ENCODE measurements at regions not wholly inside any gene's neighbourhood (a gene's known extent, or its start where the extent isn't known, plus 50 kb on each side); places are given as distances from the start of the nearest gene placed in this dataset.
"Not testable (repeated sequence)": the region's sequence is repeated elsewhere in the genome, so short reads cannot be mapped to it uniquely, and the experiment has no call there.

DNA sequence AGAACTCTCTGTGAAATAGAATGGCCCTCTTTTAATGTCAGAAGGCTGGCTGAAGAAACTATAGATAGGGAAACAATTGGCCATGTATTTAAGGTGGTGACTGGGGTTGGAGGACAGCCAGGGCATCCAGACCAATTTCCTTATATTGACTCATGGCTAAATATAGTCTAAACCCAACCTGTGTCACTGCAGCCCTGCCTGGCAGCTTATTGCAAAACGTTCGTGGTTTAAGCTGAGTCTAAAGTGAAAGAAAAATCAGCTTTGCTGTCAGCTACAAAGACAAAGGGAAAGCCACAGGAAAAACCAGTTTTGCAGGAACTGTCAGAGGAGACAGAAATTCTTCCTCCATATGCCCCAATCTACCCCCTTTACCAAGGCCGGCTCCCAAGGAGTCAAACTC lies 902.8 kb upstream of the NDST4 start:
- DNase-seq (ENCODE audit: low spot score) = no peak

DNA sequence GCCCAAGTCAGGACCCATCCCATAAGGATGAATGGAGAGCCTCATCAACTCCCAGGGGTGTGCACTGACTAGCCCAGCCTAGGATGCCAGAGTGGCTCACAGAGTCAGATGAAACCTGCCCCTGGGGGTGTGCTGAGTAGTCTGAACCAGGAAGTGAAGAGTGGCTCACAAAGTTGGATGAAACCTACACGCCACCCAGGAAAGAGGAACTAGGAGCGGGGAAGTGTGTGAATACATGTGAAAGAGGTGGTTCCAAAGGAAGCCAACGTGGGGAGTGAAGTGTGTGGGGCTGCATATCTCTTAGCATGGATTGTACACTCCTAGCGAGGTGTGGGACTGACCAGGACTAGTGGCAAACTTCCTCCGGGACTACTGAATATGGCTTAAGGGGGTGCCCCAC lies 902.1 kb upstream of the NDST4 start:
- DNase-seq (ENCODE audit: low spot score) = no peak

DNA sequence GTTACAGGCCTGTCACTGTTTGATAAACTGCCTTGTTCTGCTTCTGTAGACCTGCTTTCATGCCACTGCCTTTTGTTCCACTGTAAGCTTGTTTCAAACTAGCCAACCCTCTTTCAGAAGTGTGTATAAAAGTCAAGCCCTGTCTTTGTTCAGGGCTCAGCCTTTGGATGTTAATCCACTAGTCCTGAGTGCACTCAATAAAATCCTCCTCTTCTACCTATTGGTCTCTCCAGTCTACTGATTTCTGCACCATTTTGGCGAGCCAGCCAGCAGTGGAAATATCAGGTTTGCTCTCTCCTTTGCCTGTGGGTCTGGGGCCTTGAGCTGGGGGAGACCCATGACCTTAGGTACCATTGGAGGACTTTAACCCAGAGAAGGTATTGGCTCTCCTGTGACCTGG lies 901.6 kb upstream of the NDST4 start:
- DNase-seq (ENCODE audit: low spot score) = no peak

GRCh38 chr4:116010923-116011322 lies 897.5 kb upstream of the NDST4 start:
- DNase-seq (ENCODE audit: low spot score) = no peak

DNA sequence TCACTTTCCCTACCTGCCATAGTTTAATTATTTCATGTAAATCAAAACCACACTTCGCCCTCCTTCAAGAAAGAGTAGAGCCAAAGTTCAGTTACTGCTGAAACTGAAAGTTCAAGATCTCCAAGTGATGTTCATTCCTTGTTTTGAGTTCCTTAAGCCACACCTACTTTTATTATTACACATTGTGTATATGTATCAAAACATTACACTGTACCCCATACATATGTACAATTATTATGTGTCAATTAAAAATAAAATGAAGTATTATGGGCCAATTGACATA lies 892.3 kb upstream of the NDST4 start:
- no peak for DNase-seq (ENCODE audit: low spot score)

DNA sequence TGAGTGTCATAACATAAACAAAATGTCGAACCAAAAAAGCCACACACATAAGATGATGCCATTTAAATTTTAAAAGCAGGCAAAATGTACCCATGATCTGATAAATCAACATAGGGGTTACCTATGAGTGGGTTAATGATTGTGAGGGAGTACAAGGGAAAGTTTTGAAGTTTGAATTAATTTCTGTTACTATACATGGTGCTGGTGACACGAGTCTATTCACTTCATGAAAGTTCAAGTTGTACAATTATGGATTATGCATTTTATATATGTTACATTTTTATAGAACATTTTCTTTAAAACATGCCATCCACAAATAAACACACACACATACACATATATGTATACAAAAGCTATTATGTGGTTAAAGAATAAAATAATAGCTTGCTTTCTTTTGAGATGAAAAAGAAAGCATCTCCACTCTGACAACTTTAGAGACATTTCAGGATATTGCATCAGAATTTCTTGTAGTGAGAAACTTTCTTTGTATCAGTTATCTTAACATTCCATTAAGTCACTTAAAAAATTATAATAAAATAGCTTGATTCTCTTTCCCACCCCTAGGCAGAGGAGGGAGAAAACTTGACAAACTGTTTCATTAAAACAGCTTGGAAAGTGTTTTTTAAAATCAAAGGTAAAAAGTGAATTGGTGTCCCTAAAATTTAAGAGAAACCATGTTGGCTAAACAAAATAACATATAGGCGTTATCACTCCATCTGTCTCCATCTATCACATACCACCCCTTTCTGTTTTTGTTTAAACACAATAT lies 891.8 kb upstream of the NDST4 start:
- DNase-seq (ENCODE audit: low spot score) = no peak

GRCh38 chr4:116001291-116001690 lies 887.9 kb upstream of the NDST4 start:
- no peak for DNase-seq (ENCODE audit: low spot score)

- no peak for DNase-seq (ENCODE audit: low spot score)
These were observed 873.2 kb upstream of the NDST4 start for GRCh38 chr4:115986573-115986972.

DNA sequence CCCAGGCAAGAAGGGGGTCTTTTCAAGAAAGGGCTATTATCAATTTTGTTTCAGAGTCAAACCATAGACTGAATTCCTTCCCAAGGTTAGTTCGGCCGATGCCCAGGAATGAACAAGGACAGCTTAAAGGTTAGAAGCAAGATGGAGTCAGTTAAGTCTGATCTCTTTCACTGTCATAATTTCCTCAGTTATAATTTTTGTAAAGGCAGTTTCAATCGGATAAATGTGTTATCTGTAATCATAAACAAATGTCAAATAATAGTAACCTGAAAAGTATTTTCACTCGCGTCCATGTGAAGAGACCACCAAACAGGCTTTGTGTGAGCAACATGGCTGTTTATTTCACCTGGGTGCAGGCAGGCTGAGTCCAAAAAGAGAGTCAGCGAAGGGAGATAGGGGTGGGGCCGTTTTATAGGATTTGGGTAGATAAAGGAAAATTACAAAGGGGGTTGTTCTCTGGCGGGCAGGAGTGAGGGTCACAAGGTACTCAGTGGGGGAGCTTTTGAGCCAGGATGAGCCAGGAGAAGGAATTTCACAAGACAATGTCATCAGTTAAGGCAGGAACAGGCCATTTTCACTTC lies 862.1 kb upstream of the NDST4 start:
- DNase-seq (ENCODE audit: low spot score) = not testable (repeated sequence)

DNA sequence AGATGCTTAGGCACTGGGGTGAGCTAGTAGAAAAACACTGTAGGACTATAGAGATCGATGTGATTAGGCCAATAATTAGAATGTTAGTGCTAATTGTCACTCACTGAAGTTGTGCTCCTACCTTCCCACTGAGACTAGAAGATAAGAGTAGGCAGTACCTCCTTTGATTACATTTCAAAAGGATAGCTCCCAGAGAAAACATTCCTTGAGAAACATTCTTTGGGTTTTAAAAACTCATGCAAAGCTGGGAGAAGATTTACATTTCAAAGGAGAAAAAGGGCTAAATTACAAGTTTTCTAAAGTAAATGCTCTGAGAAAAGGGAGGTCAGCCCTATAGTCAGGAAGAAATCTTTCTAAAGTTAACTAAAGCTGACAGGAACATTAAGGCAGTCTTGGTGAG lies 860.3 kb upstream of the NDST4 start:
- DNase-seq (ENCODE audit: low spot score) = no peak

DNA sequence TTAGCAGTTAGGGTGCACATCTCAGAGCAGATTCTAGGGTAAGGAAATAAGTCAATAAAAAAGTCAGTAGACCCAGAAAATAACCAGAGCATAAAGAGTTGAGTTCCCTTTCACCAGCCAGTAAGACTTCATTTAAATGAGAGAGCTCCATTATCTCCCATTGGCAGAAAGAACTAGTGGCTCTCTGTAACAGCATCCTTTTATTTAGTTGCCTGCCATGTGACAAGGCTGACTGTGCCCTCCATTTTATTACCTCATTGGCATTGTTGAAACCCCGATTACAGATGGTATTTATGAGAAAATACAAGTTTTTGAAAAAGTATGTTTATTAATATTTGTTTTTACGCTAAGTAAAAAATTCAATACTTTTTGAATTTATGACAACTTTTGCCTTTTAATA lies 859.5 kb upstream of the NDST4 start:
- no peak for DNase-seq (ENCODE audit: low spot score)

GRCh38 chr4:115970859-115971258 lies 857.4 kb upstream of the NDST4 start:
- DNase-seq (ENCODE audit: low spot score) = no peak

- no peak for DNase-seq (ENCODE audit: low spot score)
These were observed 856.3 kb upstream of the NDST4 start for GRCh38 chr4:115969756-115970155.

GRCh38 chr4:115965588-115965987 lies 852.2 kb upstream of the NDST4 start:
- DNase-seq (ENCODE audit: low spot score) = no peak

GRCh38 chr4:115956054-115956796 lies 842.8 kb upstream of the NDST4 start:
- not testable (repeated sequence) for DNase-seq (ENCODE audit: low spot score)

GRCh38 chr4:115950806-115951205 lies 837.4 kb upstream of the NDST4 start:
- no peak for DNase-seq (ENCODE audit: low spot score)

GRCh38 chr4:115949974-115950743 lies 836.7 kb upstream of the NDST4 start:
- DNase-seq (ENCODE audit: low spot score) = not testable (repeated sequence)

DNA sequence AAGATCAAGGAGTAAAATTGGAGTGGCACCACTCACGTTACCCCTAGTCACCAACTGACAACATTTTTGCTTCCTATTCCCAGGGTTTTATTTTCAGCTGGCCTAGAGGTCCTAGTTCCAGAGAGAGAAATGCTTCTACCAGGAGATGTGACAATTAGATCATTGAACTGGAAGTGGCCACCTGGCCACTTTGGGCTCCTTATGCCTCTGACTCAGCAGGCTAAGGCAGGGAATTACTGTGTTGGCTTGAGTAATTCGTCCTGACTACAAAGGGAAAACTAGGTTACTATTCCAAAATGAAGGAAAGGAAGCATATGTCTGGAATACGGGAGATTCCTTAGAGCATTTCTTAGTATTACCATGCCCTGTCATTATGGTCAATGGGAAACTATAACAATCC lies 831.6 kb upstream of the NDST4 start:
- DNase-seq (ENCODE audit: low spot score) = no peak

- DNase-seq (ENCODE audit: low spot score) = no peak
These were observed 830.9 kb upstream of the NDST4 start for GRCh38 chr4:115944146-115944905.

GRCh38 chr4:115938764-115939443 lies 825.5 kb upstream of the NDST4 start:
- DNase-seq (ENCODE audit: low spot score) = no peak

- DNase-seq (ENCODE audit: low spot score) = no peak
These were observed 816.0 kb upstream of the NDST4 start for GRCh38 chr4:115929373-115929772.
